VCaP (cell line): ENCODE measurements at regions not wholly inside any gene's neighbourhood (a gene's known extent, or its start where the extent isn't known, plus 50 kb on each side); places are given as distances from the start of the nearest gene placed in this dataset.

Source experiments
- H3K27ac ChIP-seq: fragments of 450-650 bp; 2 replicates; pipeline ENCODE4 v1.5.1; 2017
- CTCF ChIP-seq: fragments of 450-650 bp; conservative IDR thresholded peaks from 2 replicates; pipeline ENCODE4 v1.5.1; 2017; ENCODE audit warnings: mild to moderate bottlenecking, moderate library complexity

GRCh38 chr2:158042245-158042644 is 59.4 kb upstream of the UPP2 start:
- TF ChIP-seq CTCF = no peak
- H3K27ac ChIP-seq = no peak overlapping the region

DNA sequence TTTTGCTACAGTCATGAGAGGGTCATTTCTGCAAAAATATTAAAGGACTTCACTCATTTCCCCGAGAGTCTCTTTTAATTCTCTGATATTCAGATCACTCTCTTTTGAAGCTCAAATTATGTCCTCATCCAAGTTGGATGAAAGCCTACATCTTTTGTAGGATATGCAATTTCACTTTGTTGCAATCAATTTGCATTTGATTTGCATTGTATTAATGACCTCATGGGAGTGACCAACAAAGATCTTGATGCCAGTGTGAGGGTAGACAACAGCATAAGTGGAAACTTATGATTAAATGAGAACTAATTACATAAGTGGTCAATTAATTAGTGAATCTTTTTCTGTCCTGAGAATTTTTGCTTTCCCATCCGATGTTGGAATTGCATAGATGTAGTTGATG is 60.3 kb upstream of the UPP2 start:
- no peak overlapping the region for H3K27ac ChIP-seq
- TF ChIP-seq CTCF = no peak

DNA sequence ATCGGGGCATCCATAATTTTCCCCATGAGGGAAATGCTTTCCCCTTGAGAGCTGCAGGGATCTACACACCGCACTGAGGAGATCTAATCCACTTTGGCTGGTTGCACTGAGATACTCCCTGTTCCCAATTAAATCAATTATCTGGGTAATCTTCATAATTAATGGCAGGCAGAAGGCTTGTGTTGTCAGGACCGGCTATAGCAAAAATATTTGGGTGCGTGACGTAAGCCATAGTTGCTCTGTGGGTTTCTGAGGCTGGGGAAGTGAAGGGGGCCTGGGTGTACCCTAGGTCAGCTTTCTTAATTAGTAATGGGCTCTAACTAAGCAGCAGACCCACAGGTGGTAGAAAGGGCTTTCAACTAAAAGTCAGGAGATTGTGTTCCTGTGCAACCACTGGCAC is 62.8 kb upstream of the UPP2 start:
- no peak overlapping the region for H3K27ac ChIP-seq
- no peak for TF ChIP-seq CTCF

- TF ChIP-seq CTCF = peak; percentile 77
- no peak overlapping the region for H3K27ac ChIP-seq
Observed at GRCh38 chr2:158034198-158034866, 67.3 kb upstream of the UPP2 start.

DNA sequence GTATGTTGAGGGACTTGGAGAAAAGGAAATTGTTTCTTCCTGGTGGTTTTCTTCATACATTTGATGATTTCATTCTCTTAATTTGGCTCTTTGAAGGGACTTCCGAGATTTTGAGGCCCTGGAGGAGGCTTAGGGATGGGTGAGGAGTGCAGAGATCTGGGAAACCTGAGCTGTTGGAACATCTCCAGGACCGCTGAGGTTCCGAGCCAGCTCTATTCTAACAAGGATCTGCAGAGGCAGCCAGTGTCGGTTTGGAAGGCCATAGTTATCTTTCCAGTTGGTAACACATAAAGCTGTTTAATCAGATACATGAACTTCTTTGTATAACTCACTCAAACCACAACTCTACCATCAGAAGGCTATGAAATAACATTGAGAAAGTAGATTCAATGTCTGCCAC is 70.3 kb upstream of the UPP2 start:
- no peak overlapping the region for H3K27ac ChIP-seq
- no peak for TF ChIP-seq CTCF

DNA sequence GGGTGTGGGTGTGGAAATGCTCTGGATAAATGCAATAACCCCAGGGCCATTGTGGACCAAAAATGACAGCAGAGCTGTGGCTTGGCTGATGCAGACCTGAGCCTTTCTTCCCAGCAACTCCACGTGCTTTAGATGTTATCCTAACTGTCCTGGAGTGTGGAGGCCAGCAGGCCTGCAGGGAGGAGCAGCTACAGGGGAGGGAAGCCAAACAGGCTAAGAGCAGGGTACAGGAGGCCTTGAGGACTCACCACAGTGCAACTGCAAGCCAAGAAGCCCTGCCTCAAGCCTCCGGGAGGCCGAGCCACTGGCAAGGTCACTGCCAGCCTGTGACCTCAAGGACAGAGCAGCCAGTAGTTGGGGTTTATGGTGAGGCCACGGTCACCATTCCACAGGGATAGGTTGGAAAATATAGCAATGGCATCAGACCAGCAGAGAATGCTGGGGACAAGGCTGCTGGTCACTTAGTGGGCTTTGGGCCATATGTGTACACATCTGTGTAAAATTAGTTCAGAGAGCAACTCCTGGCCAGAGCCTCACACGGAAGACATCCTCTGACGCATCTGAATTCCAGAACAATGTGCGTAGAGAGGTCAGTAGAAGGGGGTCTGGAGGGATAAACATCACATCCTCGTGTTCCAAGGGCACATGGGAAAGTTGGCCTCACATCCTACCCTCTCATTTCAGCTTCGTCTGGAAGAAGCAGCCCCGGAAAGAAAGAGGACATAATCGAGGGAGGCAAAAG is 76.2 kb upstream of the UPP2 start:
- no peak for TF ChIP-seq CTCF

DNA sequence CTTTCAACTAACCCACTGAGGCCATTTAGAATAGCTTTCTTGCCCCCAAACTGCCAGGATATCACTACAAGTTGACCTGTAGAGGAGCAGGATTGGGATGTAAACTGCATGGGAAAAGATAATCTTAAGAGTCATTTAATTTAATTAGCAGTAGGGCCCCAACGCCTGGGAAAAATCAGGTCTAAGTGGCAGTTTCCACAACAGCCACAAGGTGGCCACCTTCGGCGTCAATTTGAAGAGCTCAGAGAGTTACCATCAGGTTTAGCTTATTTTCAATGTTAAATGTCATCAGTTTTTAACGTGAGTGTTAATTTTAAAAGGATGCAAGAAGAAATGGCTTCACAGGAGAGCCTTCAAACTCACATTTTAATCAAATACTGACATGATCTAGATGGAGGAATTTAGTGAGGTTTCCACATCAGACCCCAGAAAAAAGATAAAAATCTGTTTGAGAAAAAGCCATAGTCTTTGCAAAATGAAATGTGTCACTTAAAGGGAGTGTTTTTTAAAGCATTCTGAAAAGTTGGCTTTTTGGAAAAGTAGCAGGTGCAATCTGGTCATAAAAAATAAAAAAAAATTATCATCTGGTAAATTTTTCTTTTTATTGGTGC is 77.3 kb upstream of the UPP2 start:
- TF ChIP-seq CTCF = peak; percentile 88
- H3K27ac ChIP-seq = no peak overlapping the region

More for the DNA sequence above, 76.2 kb upstream of the UPP2 start:
- no peak overlapping the region for H3K27ac ChIP-seq
